ENCODE measurements at regions not wholly inside any gene's neighbourhood (a gene's known extent, or its start where the extent isn't known, plus 50 kb on each side); places are given as distances from the start of the nearest gene placed in this dataset.

DNA sequence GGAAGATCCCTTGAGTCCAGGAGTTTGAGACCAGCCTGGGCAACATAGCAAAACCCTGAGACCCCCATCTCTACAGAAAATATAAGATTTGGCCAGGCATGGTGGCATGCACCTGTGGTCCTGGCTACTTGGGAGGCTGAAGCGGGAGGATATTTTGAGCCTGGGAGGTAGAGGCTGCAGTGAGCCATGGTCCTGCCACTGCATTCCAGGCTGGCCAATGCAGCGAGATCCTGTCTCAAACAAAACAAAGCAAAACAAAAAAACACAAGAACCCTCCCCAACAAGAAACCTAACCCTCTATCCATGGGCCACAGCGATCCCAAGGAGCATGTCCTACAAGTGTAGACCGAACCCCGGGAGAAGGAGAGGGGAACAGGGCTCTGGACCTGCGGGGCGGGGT is 133.3 kb downstream of the MGAT5B start:
- DNase-seq (ENCODE audit: low read depth) = no peak
- TF ChIP-seq, protein P1, sequence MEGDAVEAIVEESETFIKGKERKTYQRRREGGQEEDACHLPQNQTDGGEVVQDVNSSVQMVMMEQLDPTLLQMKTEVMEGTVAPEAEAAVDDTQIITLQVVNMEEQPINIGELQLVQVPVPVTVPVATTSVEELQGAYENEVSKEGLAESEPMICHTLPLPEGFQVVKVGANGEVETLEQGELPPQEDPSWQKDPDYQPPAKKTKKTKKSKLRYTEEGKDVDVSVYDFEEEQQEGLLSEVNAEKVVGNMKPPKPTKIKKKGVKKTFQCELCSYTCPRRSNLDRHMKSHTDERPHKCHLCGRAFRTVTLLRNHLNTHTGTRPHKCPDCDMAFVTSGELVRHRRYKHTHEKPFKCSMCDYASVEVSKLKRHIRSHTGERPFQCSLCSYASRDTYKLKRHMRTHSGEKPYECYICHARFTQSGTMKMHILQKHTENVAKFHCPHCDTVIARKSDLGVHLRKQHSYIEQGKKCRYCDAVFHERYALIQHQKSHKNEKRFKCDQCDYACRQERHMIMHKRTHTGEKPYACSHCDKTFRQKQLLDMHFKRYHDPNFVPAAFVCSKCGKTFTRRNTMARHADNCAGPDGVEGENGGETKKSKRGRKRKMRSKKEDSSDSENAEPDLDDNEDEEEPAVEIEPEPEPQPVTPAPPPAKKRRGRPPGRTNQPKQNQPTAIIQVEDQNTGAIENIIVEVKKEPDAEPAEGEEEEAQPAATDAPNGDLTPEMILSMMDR (IDR thresholded peaks at IDR 0.05; ENCODE audit: low read length, missing control alignments) = no peak
- no peak overlapping the region for H3K4me3 ChIP-seq (replicated peaks; ENCODE audit: low read depth, low read length)

DNA sequence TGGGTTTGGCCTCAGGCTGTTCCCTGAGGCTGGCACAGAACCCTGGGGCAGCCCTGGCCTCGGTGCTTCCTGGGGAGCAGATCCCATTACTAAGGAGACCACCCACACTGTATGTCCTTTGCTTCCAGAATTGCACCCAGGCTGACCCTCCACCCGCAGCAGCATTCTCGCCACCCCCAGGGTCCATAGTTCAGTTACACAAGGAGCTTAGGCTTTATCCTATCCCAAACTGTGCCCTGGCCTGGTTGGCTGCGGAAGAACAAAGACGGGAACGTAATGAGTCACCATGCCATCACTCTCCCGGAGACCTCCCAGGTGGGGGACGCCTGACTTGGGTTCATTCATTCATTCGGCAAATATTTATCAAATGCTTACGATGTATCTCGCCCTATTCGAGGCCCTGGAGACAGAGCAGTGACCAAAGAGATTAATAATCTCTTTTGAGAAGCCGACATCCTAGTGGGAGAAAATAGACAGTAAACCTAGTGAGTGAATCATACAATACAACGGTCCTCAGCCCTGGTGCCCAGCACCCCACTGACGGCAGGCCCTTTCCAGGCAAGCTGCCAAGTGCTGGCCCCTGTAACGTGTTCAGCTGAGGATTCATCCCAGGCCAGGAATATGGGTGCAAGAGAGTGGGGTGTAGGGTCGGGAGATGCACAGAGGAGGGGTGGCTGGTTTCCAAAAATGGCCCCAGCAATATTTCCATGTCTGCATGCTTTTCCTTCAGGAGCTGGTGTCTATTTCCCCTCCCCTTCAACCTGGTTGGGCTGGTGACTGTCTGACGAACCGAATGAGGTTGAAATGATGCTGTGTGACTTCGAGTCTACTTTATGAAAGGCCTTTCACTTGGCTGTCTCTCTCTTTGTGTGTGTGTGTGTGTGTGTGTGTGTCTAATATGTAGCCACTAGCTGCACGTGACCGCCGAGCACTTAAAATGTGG is 134.2 kb downstream of the MGAT5B start:
- H3K4me3 ChIP-seq (replicated peaks; ENCODE audit: low read depth, low read length) = no peak overlapping the region
- peak; percentile 66 for DNase-seq (ENCODE audit: low read depth)
- TF ChIP-seq, protein P1 (IDR thresholded peaks at IDR 0.05; ENCODE audit: low read length, missing control alignments) = no peak

DNA sequence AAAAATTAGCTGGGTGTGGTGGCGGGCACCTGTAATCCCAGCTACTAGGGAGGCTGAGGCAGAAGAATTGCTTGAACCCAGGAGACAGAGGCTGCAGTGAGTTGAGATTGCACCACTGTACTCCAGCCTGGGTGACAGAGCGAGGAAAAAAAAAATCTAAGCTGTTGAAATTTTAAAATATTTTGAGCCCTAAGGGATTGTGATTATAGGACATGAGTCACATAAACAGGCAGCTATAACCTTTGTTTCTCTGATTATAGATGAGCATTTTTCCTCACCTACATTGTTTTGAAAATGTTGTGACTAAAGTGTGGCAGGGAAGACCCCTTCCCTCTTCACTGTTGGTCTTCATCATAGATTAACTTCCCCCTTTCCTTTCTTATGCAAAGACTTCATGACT is 135.5 kb downstream of the MGAT5B start:
- H3K4me3 ChIP-seq (replicated peaks; ENCODE audit: low read depth, low read length) = no peak overlapping the region
- no peak for DNase-seq (ENCODE audit: low read depth)
- TF ChIP-seq, protein P1 (IDR thresholded peaks at IDR 0.05; ENCODE audit: low read length, missing control alignments) = no peak

DNA sequence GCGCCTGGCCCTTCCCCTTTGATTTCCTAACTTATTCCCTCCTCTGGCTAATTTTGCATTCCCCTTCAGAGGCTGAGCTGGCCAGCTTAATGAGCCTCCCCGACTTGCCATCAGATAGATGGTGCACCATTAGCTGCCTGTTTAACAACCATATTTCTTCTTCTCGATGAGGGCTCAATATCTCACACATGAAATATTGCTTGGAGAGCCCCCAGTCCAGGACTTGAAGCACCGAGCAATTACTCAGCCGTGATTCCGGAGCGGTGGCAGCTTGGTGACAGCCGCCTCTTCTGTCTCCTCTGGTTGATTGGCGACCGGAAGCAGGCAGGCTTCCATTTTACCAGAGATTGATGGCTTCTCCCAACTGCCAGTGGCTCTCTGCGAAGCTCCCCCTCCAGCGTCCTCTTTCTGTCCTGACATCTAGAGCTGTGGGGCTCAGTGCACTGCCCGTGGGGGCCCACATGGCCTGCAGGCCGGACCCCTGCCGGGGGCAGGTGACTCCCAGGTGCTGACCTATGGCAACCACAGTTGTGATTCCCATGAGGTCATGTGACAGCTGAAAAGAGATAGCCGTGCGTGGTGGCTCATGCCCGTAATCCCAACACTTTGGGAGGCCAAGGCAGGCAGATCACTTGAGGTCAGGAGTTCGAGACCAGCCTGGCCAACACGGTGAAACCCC is 133.7 kb upstream of the SEC14L1 start:
- TF ChIP-seq, protein P1 (IDR thresholded peaks at IDR 0.05; ENCODE audit: low read length, missing control alignments) = no peak

DNA sequence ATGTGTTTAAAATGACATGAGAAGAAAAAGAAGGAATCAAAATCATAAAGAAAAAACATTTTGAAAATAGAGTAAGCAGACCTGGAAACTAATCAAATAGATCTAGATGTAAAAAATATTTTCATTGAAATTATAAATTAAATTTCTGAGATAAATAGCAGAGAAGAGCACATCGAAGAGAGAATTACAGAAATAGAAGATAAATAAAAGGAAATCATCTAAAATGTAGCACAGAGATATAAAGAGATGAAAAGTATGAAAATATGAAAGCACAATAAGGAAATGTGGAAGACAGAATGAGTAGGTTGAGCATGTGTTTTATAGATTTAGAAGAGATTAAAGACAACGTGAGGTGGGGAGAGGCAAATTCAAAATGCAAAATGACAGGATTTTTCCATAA is 130.9 kb upstream of the SEC14L1 start:
- TF ChIP-seq, protein P1 (IDR thresholded peaks at IDR 0.05; ENCODE audit: low read length, missing control alignments) = no peak
- no peak for DNase-seq (ENCODE audit: low read depth)
- H3K4me3 ChIP-seq (replicated peaks; ENCODE audit: low read depth, low read length) = no peak overlapping the region

More for the DNA sequence above, 133.7 kb upstream of the SEC14L1 start:
- DNase-seq (ENCODE audit: low read depth) = no peak
- H3K4me3 ChIP-seq (replicated peaks; ENCODE audit: low read depth, low read length) = no peak overlapping the region

DNA sequence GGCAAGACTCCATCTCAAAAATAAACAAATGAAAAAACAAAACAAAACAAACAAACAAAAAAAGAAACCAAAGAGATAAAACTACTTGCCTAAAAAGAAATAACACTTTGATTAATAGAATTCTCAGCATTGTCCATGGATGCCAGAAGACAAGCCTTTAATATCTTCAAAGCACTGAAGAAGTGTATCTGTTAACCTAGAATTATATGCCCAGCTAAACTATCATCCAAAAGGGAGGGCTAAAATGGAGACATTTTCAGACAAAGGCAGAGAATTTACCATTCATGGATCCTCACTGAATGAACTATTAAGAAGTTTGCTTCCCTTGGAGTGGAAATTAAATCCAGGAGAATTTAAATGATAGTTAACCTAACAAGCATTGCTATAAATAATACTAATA is 130.1 kb upstream of the SEC14L1 start:
- TF ChIP-seq, protein P1 (IDR thresholded peaks at IDR 0.05; ENCODE audit: low read length, missing control alignments) = no peak
- DNase-seq (ENCODE audit: low read depth) = no peak
- H3K4me3 ChIP-seq (replicated peaks; ENCODE audit: low read depth, low read length) = no peak overlapping the region
